ENCODE measurements at regions not wholly inside any gene's neighbourhood (a gene's known extent, or its start where the extent isn't known, plus 50 kb on each side); places are given as distances from the start of the nearest gene placed in this dataset.
"Not testable (repeated sequence)": the region's sequence is repeated elsewhere in the genome, so short reads cannot be mapped to it uniquely, and the experiment has no call there.

DNA sequence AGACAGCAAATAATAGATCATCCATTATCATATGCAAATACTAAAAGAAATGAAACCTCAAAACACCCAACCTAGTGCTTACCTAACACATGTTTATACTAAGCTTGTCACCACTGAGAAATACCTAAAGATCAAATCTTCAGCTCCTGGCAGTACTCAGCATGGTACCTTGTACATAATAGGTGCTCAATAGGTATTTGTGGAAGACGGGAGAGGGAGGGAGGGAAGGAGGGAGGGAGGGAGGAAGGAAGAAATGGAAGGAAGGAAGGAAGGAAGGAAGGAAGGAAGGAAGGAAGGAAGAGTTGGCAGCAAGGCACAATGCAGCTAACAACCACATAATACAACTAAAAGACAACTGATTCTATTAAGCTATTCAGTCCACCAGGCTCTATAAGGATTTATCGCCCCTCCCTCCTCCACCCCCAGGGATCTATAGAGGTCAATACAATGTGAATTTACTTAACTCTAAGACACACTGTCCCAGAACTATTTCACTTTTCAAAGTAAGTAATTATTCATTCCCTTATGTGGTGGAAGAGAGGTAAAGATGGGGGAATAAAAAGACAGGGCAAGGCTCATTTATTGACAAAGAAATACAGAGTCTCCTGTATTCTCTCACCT, 328.9 kb downstream of the PAPSS1 start:
- FAIRE-seq = no peak

DNA sequence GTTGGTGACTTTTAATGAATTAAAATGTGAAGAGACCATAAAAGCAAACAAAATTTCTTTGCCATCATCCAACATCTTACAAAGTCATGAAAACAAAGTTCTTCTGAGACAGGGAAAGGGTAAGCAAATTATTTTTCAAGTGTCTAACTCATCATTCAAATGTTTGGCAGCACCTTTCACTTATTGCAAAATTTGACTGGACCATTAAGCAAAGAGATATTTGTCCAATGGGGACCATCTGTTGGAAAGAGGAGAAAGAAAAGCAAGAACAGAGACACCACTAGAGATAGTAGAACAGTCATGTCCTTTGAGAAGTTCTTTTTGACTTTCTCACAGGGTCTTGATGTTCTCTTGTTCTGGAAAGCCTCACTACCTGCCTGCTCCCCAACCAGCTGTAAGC, 330.1 kb downstream of the PAPSS1 start:
- FAIRE-seq = no peak

DNA sequence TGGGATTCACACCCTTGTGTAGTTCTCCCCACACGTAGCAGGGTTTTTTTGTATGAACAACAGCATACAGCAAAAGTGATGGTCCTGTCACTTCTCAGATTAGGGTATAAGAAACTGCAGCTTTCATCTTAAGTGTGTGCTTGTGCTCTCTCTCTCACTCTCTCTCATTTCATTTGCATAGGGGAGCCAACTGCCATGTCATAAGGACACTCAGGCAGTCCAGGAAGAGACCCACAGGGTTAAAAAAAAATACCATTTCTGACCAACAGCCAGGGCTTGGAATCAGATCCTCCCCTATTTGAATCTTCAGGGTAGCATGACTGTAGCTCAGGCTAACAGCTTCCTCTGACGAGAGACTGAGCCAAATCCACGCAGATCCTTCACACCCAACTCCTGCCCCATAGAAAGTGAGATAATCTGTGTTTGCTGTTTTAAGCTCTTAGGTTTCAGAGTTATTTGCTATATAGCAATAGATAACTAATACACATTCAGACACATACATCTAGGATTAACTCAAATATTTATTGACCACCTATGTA, 331.2 kb downstream of the PAPSS1 start:
- no peak for FAIRE-seq

DNA sequence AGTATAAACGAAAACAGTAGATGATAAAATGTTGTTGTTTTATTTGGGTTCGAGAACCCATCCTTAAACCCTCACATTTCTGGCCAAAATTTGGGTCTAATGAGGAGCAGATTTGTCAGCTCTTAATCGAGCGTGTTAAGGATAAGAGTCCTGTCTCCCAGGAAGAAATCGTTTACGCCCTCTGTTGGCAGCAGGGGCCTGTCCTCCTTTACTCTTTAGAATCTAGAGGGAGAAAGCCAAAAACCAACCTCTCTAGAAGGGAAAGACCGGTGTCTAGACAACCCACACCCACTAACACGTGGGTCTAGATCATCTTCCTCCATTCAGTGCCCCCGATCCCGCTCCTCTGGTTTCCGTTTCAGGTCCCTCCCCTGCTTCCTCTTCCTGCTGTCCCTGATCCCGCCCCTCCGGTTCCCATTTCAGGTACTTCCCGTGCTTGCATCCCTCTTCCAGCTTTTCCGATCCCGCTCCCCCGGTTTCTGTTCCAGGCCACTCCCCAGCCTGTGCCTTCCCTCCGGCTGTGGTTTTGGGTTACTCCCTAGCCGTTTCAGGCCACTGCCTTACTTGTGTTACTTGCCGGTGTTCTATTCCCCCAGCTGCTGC, 339.1 kb downstream of the PAPSS1 start:
- no peak for FAIRE-seq

DNA sequence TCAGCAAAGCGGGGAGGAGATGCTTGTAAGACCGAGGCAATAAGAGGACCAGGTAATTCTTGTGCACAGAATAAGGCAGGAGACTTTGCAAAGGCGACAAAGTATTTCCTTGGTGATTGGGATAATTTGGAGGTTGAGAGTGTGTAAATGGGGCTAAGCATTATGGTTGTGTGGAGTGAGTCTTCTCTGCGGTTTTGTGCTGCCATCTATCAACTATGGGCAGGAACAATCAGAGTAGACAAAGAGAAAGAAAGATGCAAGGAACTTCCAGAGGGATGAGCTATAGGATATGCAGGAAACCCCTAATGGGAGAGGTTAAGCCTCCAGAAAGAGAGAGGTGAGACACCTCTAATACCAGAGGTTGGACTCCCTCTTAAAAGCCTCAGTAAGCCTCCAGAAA, 339.8 kb downstream of the PAPSS1 start:
- no peak for FAIRE-seq

DNA sequence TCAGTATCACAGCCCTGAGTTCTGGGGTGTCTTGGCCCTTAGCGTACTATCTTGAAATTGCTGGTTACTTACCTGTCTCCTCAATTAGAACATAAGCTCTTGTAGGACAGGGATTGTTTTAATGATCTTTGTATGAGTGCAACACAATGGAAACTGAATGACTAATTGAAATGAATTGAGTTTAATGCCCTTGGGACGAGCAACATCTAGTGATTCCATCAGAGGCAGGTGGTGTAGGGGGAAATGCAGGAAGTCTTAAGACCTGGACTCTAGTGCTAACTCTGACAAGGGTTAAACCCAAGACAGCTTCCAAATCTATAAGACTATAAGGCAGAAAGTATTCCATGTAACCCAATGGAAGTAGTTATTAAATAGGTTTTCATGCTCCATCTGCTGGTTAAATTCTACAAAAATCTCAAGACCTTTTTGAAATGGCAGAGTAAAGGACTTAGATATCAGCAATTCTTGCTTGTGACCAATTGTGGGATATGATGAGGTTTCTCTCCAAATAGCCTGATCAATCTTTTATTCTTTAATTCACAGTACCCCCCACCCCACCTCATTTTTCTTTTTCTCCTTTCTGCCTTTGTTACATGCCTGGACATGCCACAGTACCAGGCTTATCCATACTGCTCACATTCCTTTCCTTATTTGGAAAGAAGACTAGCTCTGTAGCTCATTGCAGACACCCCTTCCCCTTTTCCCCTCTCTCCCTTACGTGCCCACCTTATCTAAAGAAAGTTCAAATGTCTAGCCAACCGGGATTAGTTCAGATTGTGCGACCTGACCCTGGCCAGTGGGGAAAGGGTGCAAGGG, 340.8 kb downstream of the PAPSS1 start:
- no peak for FAIRE-seq

DNA sequence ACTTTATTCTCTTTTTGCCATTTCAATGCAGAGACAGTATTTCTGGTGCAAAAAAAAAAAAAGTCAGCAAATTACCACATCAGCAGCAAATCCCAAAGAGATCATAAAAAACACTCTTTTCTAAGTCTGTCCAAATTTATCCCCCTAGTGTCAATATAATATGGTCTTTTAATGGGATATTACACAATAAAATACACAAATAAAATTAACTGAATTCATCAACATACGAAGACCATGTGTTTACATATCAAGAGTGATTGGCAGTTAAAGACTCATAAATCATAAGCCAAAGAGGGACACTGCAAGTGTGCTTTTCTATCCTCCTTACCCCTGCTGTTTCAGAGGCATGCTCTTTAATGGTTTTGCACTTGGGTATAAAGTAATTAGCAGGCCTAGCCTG, 340.2 kb upstream of the DKK2 start:
- FAIRE-seq = no peak

DNA sequence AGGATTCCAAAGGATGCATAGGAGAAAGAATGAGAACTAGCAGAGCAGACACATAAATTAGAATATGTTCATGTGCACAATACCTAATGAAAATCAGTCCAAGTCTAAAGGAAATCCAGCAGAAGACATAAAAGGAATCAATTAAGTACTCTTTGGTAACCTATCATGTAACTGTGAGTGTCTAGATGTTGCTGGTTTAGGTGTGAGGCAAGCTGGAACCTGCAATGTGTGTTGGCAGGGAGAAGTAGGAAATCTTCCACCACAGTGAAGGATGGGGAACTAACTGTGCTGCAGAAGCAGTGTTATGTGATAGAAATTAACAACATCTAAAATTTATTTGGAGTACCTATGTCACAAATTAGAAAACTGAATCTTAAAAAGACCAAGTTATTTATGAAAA, 330.8 kb upstream of the DKK2 start:
- FAIRE-seq = no peak

DNA sequence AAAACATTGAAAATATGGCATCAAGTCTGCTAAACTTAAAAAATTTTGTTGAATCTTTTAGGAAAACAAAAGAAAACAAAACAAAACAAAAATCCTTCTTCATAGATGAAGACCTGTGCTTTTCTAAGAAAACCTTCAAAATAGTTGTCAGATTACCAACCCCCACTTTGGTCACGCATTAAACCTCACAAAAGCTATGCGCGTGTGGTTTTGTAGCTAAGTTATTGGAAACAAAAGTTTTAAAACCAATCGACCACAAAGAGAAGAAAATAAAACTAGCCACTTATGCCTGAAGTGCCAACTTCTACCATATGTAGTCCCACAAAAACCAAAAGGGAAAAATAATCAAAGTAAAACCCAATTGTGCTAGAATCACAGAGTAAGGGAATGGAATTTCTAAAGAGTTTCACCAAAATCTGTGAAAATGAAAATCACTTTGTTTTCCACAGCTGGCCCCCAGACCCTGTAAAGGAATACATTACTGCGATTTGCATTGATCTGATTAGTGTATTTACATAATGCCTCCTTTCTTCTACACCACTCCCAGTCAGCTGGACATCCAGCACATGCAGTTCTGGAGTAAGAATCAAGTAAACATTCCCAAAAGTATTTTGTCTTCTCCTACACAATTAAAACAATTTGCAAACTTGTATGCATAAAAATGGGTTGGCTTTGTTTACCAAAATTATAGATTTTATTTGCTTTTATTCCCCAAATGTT, 330.1 kb upstream of the DKK2 start:
- no peak for FAIRE-seq

DNA sequence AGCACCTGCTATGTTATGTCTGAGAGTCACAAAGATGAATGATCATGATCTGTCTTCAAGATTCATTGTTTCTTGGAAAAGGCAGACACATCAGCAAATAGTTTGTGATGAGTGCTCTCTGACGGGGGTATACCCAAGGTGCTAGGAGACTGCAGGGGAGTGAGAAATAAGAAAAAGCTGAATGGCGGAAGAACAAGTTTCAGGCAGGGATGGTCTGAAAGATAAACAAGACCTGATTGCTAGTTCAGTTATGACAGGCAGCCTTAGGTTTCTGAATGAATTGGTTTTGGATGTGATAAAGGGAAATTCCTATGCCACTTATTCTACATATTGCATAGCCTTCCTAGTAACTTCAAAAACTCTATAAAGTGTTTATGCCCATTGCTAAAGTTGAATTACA, 327.0 kb upstream of the DKK2 start:
- FAIRE-seq = no peak

DNA sequence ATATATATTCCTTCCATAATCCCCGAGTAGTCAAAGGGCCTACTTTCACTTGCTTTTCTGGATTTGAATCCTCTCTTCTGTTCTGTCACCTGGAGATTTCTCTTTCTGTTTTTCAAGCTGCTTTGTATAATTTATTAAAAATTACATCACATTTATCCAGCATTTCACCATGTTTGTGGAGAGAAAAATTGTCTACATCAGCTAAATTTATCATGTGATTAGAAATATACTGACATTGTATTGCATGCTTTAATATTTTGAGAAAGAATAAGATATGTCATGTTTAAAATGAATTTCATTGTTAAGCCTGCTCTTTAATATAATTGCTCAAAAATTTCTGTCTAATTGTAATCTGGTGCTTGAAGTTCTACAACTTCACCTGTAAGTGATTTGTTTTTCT, 323.1 kb upstream of the DKK2 start:
- no peak for FAIRE-seq

DNA sequence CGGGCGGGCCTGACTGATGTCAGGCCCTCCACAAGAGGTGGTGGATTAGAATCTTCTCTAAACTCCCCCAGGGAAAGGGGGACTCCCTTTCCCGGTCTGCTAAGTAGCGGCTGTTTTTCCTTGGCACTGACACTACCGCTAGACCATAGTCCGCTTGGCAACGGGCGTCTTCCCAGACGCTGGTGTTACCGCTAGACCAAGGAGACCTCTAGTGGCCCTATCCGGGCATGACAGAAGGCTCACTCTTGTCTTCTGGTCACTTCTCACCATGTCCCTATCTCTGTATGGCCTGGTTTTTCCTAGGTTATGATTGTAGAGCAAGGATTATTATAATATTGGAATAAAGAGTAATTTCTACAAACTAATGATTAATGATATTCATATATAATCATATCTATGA, 318.2 kb upstream of the DKK2 start:
- FAIRE-seq = not testable (repeated sequence)

DNA sequence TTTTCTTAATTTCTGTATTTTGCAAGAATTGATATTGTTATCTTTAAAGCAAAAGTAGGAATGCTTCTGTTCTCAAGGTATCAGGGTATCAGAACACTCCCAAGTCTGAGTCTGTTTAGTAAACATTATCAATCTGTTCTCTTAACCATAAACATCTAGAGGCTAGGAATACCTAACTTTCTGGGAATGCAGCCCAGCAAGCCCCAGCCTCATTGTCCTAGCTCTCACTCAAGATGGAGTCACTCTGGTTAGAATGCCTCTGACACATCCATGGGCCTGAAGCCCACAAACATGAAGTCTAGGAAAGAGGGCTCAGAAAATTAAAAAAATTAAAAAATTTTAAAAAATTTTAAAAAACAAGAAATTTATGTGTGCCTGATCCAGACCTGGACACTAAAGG, 315.1 kb upstream of the DKK2 start:
- FAIRE-seq = no peak

DNA sequence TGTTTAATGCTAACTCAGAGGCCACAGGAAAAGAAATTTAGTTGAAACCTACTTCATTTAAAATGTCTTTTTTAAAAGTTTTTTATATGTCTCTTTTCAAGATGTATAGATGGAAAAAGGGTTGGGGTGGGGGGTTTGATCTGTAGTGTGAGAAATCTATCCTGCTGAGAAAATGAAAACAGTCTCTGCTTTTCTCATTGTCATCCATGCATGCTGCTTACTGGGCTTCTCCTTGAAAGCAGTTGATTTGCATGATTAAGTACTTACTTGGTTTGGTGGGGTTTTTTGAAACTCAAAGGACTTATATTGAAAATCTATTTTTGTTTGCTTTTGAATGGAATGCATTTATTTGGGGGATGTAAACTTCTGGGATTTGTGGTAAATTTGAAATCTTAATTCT, 313.6 kb upstream of the DKK2 start:
- no peak for FAIRE-seq

DNA sequence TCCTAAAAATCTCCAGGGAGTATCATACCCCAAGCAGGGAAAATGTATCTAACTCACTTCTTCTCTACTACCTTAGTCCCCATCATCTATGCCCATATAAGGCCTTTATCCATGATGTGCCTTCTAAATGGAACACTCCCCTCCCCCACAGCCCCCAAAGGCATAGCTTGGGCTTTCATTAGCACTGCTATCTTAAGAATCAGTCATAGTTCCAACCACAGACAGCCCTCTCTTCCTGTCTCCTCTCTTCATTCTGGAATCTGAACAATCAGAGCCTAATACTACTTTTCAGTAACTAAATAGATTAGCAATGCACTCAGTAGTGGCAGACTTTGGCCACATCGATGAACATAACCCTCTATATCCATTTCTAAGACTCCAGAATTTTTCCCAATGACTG, 313.2 kb upstream of the DKK2 start:
- FAIRE-seq = no peak

DNA sequence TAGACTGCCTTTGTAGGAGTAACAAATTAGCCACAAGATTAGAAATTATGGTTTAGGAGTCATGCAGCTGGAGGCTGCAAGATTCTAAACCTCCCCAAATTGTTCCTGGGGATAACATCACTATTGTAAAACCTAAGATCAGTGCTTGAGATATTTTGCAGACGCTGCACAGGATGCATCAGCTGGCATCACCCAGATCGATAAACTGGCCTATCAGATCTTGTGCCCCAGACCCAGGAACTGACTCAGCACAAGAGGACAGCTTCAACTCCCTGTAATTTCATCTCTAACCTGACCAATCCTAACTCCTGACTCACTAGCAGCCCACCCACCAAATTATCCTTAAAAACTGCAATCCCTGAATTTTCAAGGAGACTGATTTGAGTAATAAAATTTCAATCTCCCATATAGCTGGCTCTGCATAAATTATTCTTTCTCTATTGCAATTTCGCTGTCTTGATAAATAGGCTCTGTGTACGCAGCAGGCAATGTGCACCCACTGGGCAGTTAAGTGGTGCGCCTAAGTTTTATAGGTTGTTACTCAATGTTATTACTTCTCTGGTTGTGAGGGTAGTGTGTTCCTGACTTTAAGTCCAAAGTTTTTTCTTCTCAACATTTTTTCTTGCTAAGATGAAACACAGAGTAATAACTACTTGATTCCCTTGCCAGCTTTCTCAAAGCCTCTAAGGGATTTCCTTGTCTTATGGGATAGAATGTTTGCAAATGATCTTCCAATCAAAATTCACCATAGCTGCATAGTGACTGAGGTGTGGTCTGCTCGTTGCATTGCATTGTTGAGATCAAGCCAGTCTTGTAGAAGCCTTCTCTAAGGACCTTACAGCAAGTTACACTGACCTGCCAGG, 312.3 kb upstream of the DKK2 start:
- no peak for FAIRE-seq

DNA sequence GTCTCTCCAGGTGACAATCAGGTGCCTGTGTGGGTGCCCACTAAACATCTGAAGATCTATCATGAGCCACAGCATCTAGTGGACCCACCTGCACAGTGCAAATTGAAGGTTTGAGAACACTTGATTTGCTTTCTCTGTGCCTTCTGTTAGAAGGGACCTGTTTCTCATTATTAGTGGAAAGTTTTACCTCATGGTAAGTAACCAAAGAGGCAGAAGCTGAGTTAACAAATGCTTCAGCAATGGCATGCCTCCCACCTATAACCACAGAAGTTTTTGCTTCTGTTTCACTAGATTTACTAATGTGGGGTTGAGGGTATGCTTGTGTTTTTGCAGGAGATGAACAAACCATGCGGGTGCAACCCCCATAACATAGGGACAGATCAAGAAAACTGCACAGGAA, 297.4 kb upstream of the DKK2 start:
- FAIRE-seq = no peak

DNA sequence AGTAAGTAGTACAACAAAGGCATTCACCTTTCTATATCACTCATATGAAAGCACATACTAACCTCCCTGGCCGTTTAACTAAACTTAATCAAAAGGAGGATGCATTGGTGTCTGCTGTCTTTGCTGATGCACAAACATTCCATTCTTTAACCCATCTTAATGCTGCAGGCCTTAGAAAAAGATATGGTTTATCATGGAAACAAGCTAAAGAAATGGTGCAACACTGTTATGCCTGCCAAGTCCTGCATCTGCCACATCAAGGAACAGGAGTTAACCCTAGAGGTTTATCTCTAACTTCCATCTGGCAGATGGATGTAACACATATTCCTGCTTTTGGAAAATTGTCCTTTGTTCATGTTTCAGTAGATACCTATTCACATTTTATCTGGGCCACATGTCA, 296.5 kb upstream of the DKK2 start:
- FAIRE-seq = not testable (repeated sequence)

DNA sequence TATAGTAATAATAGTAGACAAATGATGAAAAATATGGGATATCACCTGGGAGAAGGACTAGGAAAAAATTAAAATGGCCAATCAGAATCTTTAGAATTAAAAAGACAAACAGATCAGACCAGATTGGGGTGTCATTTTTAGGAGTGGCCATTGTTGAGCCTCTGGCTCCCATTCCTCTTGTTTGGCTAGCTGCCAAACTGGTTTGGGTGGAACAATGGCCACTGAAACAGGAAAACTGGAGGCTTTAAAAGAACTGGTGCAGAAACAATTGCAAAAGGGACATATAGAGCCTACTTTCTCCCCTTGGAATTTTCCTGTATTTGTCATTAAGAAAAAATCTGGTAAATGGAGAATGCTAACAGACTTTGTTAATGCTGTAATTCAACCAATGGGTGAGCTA, 294.8 kb upstream of the DKK2 start:
- no peak for FAIRE-seq

DNA sequence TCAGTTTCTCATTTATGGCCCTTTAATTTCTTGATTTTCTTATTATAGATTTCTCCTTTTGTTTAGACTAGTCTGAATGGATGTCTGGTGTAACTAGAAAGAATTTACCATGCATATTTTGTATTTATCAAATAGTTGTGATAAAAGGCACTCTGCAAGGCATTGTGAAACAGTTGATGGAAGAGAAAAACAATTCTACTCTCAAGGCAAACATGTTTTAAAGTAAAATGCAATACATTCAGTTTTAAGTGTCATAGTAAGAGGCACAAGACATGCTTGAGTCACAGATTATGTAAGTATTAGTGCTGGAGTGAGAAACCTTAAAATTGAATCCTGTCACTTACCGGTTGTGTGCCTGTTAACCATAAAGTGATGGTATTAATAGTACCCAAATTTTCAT, 283.3 kb upstream of the DKK2 start:
- no peak for FAIRE-seq

DNA sequence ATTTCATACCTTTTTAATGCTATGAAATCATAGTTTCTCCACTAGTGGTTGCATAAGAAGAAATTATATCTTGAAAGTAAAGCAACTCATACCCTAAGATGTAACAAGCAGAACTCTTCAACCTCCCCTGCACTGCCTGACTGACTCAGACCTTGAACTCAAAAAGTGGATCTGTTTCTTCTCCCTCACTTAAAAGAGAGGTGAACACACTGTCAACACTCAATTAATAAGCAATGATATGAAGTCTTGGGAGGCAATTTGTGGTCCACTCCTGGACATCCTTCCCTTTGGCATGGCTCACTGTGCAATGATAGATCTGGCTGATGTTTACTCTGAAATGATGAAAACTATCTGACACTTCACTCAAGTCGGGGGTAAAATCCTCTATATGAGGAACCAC, 282.0 kb upstream of the DKK2 start:
- no peak for FAIRE-seq

DNA sequence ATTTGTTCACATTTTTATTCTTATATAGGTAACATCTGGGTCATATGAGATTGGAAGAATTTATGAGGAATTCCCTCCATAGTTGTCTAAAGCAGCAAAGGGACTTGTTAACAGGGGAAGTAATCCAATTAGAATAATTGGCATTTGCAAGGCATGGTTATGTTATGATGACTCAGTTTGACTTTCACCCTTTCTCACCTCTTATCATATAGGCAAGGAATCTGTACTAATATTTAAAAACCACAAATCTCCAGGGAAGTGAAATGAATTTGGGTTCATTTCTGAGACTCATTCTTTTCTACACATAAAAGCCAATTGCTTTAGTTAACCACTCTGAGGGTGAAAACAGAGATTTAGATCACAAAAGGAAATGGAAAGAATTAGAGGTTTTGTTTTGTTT, 281.5 kb upstream of the DKK2 start:
- no peak for FAIRE-seq

Measured in colon (tissue), 2 donors.